PC-9 (cell line): ENCODE measurements at regions not wholly inside any gene's neighbourhood (a gene's known extent, or its start where the extent isn't known, plus 50 kb on each side); places are given as distances from the start of the nearest gene placed in this dataset.
"Not testable (repeated sequence)": the region's sequence is repeated elsewhere in the genome, so short reads cannot be mapped to it uniquely, and the experiment has no call there.

Experiments
- BruUV-seq: library from RNA; stranded (reverse); fragments of 400-500 nt; replicated peaks from 2 replicates; lab custom pipeline; 2021; lab: Mats Ljungman, UMichigan
- CTCF ChIA-PET: fragments of 300-600 bp; sonication (Branson Sonifier 250); formaldehyde crosslinking; loops from one replicate; lab custom pipeline; 2022; ENCODE audit warnings: antibody characterized with exemption; lab: Charles Lee
- POLR2A ChIA-PET: fragments of 300-600 bp; sonication (Branson Sonifier 250); formaldehyde crosslinking; loops from one replicate; lab custom pipeline; 2022; ENCODE audit warnings: antibody characterized with exemption; ENCODE audit not compliant: unreplicated experiment; lab: Charles Lee
- DNase-seq, 2 experiments: peaks; one replicate each; pipeline versions ENCODE4 v3.0.0 to v3.0.0-alpha.2; 2015 to 2022; ENCODE audit warnings: mixed read lengths in 1 of 2
- H2AFZ ChIP-seq: fragments of 200-600 bp; sonication (generic); 2 replicates; pipeline ENCODE4 v1.8.1; 2017; ENCODE audit warnings: antibody characterized with exemption
- H3F3A ChIP-seq: fragments of 200-600 bp; sonication (generic); 2 replicates; pipeline ENCODE4 v1.8.1; 2017; ENCODE audit warnings: antibody characterized with exemption, mild to moderate bottlenecking, low read depth; ENCODE audit not compliant: insufficient read depth
- H3K27ac ChIP-seq: fragments of 200-600 bp; sonication (generic); 2 replicates; pipeline ENCODE4 v1.6.1; 2016; ENCODE audit warnings: mixed run types
- H3K27me3 ChIP-seq: fragments of 200-600 bp; sonication (generic); 2 replicates; pipeline ENCODE4 v1.6.1; 2016; ENCODE audit warnings: low read depth, mixed run types; ENCODE audit not compliant: insufficient read depth
- H3K36me3 ChIP-seq: fragments of 200-600 bp; sonication (generic); 2 replicates; pipeline ENCODE4 v1.6.1; 2016; ENCODE audit warnings: low read depth, mixed run types
- H3K4me1 ChIP-seq: fragments of 200-600 bp; sonication (generic); replicated peaks from 2 replicates; pipeline ENCODE4 v1.6.1; 2016; ENCODE audit warnings: mixed run types; ENCODE audit not compliant: insufficient read depth
- H3K4me2 ChIP-seq: fragments of 200-600 bp; sonication (generic); 2 replicates; pipeline ENCODE4 v1.6.1; 2017; ENCODE audit warnings: mixed run types
- H3K4me3 ChIP-seq: fragments of 200-600 bp; sonication (generic); 2 replicates; pipeline ENCODE4 v1.6.1; 2016; ENCODE audit warnings: mixed run types
- H3K79me2 ChIP-seq: fragments of 200-600 bp; sonication (generic); 2 replicates; pipeline ENCODE4 v1.6.1; 2017; ENCODE audit warnings: low read depth, mixed run types
- H3K9me2 ChIP-seq: fragments of 200-600 bp; sonication (generic); 2 replicates; pipeline ENCODE4 v1.8.1; 2017; ENCODE audit warnings: mild to moderate bottlenecking; ENCODE audit not compliant: insufficient read depth
- H3K9me3 ChIP-seq: fragments of 200-600 bp; sonication (generic); 2 replicates; pipeline ENCODE4 v1.8.1; 2016; ENCODE audit warnings: low read depth; ENCODE audit not compliant: insufficient read depth
- H4K20me1 ChIP-seq: fragments of 200-600 bp; sonication (generic); 2 replicates; pipeline ENCODE4 v1.8.1; 2017; ENCODE audit not compliant: insufficient read depth
- CTCF ChIP-seq: fragments of 200-600 bp; sonication (generic); conservative IDR thresholded peaks from 2 replicates; pipeline ENCODE4 v1.6.1; 2017; ENCODE audit warnings: mixed run types, antibody characterized with exemption, mild to moderate bottlenecking, moderate library complexity
- EZH2 ChIP-seq: fragments of 200-600 bp; sonication (generic); IDR thresholded peaks from 2 replicates; pipeline ENCODE4 v1.8.0; 2017; ENCODE audit warnings: antibody characterized with exemption, low read depth
- intact Hi-C: fragments of 100-400 bp; cut with micrococcal nuclease; formaldehyde crosslinking; loops from one replicate; pipeline ENCODE4 v1.10.0; 2022; ENCODE audit not compliant: unreplicated experiment

GRCh38 chr12:116327992-116328391 is 50.5 kb upstream of the MED13L start:
- H3K4me2 ChIP-seq, H3K9me2 ChIP-seq, H3K9me3 ChIP-seq, POLR2A ChIA-PET, H3K4me1 ChIP-seq, DNase-seq, H3K27ac ChIP-seq, H2AFZ ChIP-seq, H3K79me2 ChIP-seq, H3K27me3 ChIP-seq, CTCF ChIA-PET, H3K36me3 ChIP-seq, BruUV-seq, H3F3A ChIP-seq, intact Hi-C loops, H4K20me1 ChIP-seq, H3K4me3 ChIP-seq: not testable (repeated sequence)

DNA sequence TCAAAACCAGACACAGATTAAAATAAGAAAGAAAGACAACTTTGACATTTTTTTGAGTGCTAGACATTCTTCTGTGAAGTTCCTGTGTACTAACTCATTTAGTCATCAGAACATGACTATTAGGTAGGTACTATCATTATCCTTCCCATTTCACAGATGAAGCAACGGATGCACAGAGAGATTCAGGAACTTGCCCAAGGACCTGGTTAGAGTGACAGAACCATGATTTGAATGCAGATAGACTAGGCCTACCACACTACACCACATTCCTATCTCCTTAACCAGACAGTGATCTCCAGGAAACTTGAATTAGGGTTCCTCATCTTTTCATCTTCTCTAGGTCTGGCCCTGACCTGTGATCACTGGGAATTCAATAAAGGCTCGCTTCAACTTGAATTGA is 54.4 kb upstream of the MED13L start:
- Histone ChIP-seq H3K79me2 (no peaks in the 10 kb centered on the region), H2AFZ (no peak overlapping the region), H3F3A (peaks cover 4% of the 10 kb centered on the region; the same call in 1 of the 2 replicates), H4K20me1 (no peaks in the 10 kb centered on the region), H3K36me3 (no peaks in the 10 kb centered on the region), H3K4me2 (no peak overlapping the region), H3K27me3 (no peaks in the 10 kb centered on the region), H3K27ac (no peak overlapping the region), H3K9me3 (no peaks in the 10 kb centered on the region), H3K4me3 (no peak overlapping the region), H3K4me1 (no peaks in the 10 kb centered on the region), H3K9me2 (no peaks in the 10 kb centered on the region)
- ChIA-PET CTCF (no interaction called here), POLR2A (no interaction called here)
- DNase-seq: no peak
- intact Hi-C loops: no loop called here
- TF ChIP-seq EZH2 (no peak), CTCF (no peak)
- BruUV-seq: no TSS peak

DNA sequence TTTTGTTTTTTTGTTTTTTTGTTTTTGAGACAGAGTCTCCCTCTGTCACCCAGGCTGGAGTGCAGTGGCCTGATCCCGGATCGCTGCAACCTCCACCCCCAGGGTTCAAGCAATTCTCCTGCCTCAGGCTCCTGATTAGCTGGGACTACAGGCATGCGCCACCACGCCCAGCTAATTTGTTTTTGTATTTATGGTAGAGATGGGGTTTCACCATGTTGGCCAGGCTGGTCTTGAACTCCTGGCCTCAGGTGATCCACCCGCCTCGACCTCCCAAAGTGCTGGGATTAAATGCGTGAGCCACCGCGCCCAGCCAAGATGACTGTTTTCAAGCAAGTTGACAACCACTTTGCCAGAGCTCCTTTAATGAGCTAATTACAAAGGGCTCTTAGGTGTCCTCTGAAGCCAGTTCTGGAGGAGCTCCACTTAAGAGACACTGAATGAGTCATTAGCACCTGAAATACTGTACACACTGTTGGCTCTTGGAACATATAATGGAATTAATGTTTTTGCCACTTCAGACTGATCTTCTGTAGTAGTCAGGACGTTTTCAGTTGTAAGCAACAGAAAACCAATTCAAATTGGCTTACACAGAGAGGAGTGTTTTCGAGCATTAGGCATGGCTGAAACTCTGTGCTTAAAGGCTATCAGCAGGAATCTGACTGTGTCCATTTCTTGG is 55.4 kb upstream of the MED13L start:
- H3K4me2 ChIP-seq: no peak overlapping the region

More for the DNA sequence above, 55.4 kb upstream of the MED13L start:
- no peak overlapping the region for H3K4me3 ChIP-seq
- ChIA-PET POLR2A (no interaction called here), CTCF (no interaction called here)
- no peaks in the 10 kb centered on the region for H3K9me3 ChIP-seq
- intact Hi-C loops: no loop called here
- peaks cover 4% of the 10 kb centered on the region; the same call in 1 of the 2 replicates for H3F3A ChIP-seq
- no peaks in the 10 kb centered on the region for H3K36me3 ChIP-seq
- BruUV-seq: no TSS peak
- TF ChIP-seq CTCF: no peak
- TF ChIP-seq EZH2: no peak
- H3K9me2 ChIP-seq: no peaks in the 10 kb centered on the region
- H3K27me3 ChIP-seq: no peaks in the 10 kb centered on the region
- H2AFZ ChIP-seq: no peak overlapping the region
- DNase-seq: no peak
- H3K4me1 ChIP-seq: no peaks in the 10 kb centered on the region
- H4K20me1 ChIP-seq: no peaks in the 10 kb centered on the region
- H3K79me2 ChIP-seq: no peaks in the 10 kb centered on the region
- no peak overlapping the region for H3K27ac ChIP-seq
